Breast epithelium (tissue), 4 donors: ENCODE measurements at regions not wholly inside any gene's neighbourhood (a gene's known extent, or its start where the extent isn't known, plus 50 kb on each side); places are given as distances from the start of the nearest gene placed in this dataset.

Experiments
- DNase-seq, 2 donors: peaks; one replicate each; pipeline ENCODE4 v3.0.0-alpha.2; 2019; ENCODE audit warnings: low spot score in 2 of 2
- H3K27ac ChIP-seq, 2 donors: fragments of 200-600 bp; sonication (generic) in 1 of 2; one replicate each; pipeline ENCODE4 v1.5.1; 2016 to 2019; ENCODE audit warnings: mild to moderate bottlenecking in 1 of 2
- H3K27me3 ChIP-seq, 2 donors: fragments of 200-600 bp; sonication (generic) in 1 of 2; one replicate each; pipeline versions ENCODE4 v1.5.1 to v1.6.0; 2017 to 2019; ENCODE audit warnings: control low read depth in 1 of 2, mild to moderate bottlenecking in 1 of 2
- H3K36me3 ChIP-seq: fragments of 200-600 bp; one replicate; pipeline ENCODE4 v1.5.1; 2019
- H3K4me1 ChIP-seq, 2 donors: fragments of 200-600 bp; sonication (generic); one replicate each; pipeline ENCODE4 v1.5.1; 2016 to 2019; ENCODE audit warnings: control low read depth in 1 of 2
- H3K4me3 ChIP-seq, 3 donors: fragments of 200-600 bp; sonication (generic); 1 replicate in 2 of 3; 2 replicates in 1 of 3; pipeline ENCODE4 v1.5.1; 2016 to 2019; ENCODE audit warnings: mild to moderate bottlenecking in 3 of 3, moderate library complexity in 2 of 3
- H3K9me3 ChIP-seq, 2 donors: fragments of 200-600 bp; sonication (generic) in 1 of 2; one replicate each; pipeline ENCODE4 v1.5.1; 2016 to 2019; ENCODE audit warnings: control low read depth in 1 of 2
- CTCF ChIP-seq, 3 donors: fragments of 450-650 bp; IDR thresholded peaks; one replicate each; pipeline ENCODE4 v1.5.1; 2016 to 2017; ENCODE audit warnings: antibody characterized with exemption in 3 of 3, mild to moderate bottlenecking in 3 of 3, moderate library complexity in 3 of 3
- POLR2A ChIP-seq: fragments of 450-650 bp; IDR thresholded peaks from one replicate; pipeline ENCODE4 v1.6.1; 2016; ENCODE audit warnings: antibody characterized with exemption, mild to moderate bottlenecking, moderate library complexity
- POLR2AphosphoS5 ChIP-seq, 3 donors: sonication (generic); formaldehyde crosslinking; IDR thresholded peaks; one replicate each; pipeline ENCODE4 v1.6.1; 2017; ENCODE audit warnings: antibody characterized with exemption in 3 of 3
- intact Hi-C: fragments of 100-400 bp; cut with DNase I; formaldehyde crosslinking; loops from one replicate; pipeline ENCODE4 v1.15.1; 2023; ENCODE audit warnings: low total_unique reads

- no peaks in the 10 kb centered on the region for H3K9me3 ChIP-seq
- TF ChIP-seq CTCF (IDR thresholded peaks at IDR 0.05): no peak
- no peak for TF ChIP-seq POLR2AphosphoS5 (IDR thresholded peaks at IDR 0.05)
- H3K4me1 ChIP-seq: no peaks in the 10 kb centered on the region
- no peaks in the 10 kb centered on the region for H3K27me3 ChIP-seq
- no peak for DNase-seq
- intact Hi-C loops: no loop called here
- H3K36me3 ChIP-seq: no peaks in the 10 kb centered on the region
- no peak overlapping the region for H3K27ac ChIP-seq
- no peak overlapping the region for H3K4me3 ChIP-seq
These were observed 117.9 kb downstream of the GPCPD1 start for GRCh38 chr20:5492937-5493336.

- no peak overlapping the region for H3K27ac ChIP-seq
These were observed 119.4 kb downstream of the GPCPD1 start for GRCh38 chr20:5491455-5491854.

GRCh38 chr20:5489601-5490000 lies 121.2 kb downstream of the GPCPD1 start:
- no peaks in the 10 kb centered on the region for H3K27me3 ChIP-seq
- no peak for TF ChIP-seq POLR2A
- no peak for TF ChIP-seq CTCF (IDR thresholded peaks at IDR 0.05)
- TF ChIP-seq POLR2AphosphoS5 (IDR thresholded peaks at IDR 0.05): no peak
- no peak overlapping the region for H3K27ac ChIP-seq

More at GRCh38 chr20:5491455-5491854, 119.4 kb downstream of the GPCPD1 start:
- intact Hi-C loops: no loop called here
- Histone ChIP-seq H3K27me3 (no peaks in the 10 kb centered on the region), H3K36me3 (no peaks in the 10 kb centered on the region), H3K4me3 (no peak overlapping the region), H3K4me1 (no peaks in the 10 kb centered on the region), H3K9me3 (no peaks in the 10 kb centered on the region)
- DNase-seq: no peak
- TF ChIP-seq CTCF (IDR thresholded peaks at IDR 0.05): no peak
- no peak for TF ChIP-seq POLR2AphosphoS5 (IDR thresholded peaks at IDR 0.05)
- no peak for TF ChIP-seq POLR2A

GRCh38 chr20:5488823-5489222 lies 122.0 kb downstream of the GPCPD1 start:
- TF ChIP-seq CTCF (IDR thresholded peaks at IDR 0.05) (no peak), POLR2AphosphoS5 (IDR thresholded peaks at IDR 0.05) (no peak), POLR2A (no peak)
- intact Hi-C loops: no loop called here
- no peak overlapping the region for H3K27ac ChIP-seq
- no peak for DNase-seq
- no peaks in the 10 kb centered on the region for H3K9me3 ChIP-seq
- H3K36me3 ChIP-seq: no peaks in the 10 kb centered on the region
- H3K27me3 ChIP-seq: no peaks in the 10 kb centered on the region
- H3K4me1 ChIP-seq: no peaks in the 10 kb centered on the region
- H3K4me3 ChIP-seq: no peak overlapping the region

More at GRCh38 chr20:5489601-5490000, 121.2 kb downstream of the GPCPD1 start:
- H3K4me1 ChIP-seq: no peaks in the 10 kb centered on the region
- DNase-seq: no peak
- no peak overlapping the region for H3K4me3 ChIP-seq
- intact Hi-C loops: no loop called here
- no peaks in the 10 kb centered on the region for H3K9me3 ChIP-seq
- no peaks in the 10 kb centered on the region for H3K36me3 ChIP-seq

GRCh38 chr20:5486377-5487054 lies 124.3 kb downstream of the GPCPD1 start:
- no peaks in the 10 kb centered on the region for H3K4me1 ChIP-seq
- DNase-seq: no peak
- H3K27ac ChIP-seq: no peak overlapping the region
- H3K4me3 ChIP-seq: no peak overlapping the region
- TF ChIP-seq POLR2AphosphoS5 (IDR thresholded peaks at IDR 0.05) (no peak), POLR2A (no peak), CTCF (IDR thresholded peaks at IDR 0.05) (no peak)
- H3K9me3 ChIP-seq: no peaks in the 10 kb centered on the region
- no peaks in the 10 kb centered on the region for H3K27me3 ChIP-seq
- intact Hi-C loops: no loop called here
- H3K36me3 ChIP-seq: no peaks in the 10 kb centered on the region
